ENCODE measurements at regions not wholly inside any gene's neighbourhood (a gene's known extent, or its start where the extent isn't known, plus 50 kb on each side); places are given as distances from the start of the nearest gene placed in this dataset.

DNA sequence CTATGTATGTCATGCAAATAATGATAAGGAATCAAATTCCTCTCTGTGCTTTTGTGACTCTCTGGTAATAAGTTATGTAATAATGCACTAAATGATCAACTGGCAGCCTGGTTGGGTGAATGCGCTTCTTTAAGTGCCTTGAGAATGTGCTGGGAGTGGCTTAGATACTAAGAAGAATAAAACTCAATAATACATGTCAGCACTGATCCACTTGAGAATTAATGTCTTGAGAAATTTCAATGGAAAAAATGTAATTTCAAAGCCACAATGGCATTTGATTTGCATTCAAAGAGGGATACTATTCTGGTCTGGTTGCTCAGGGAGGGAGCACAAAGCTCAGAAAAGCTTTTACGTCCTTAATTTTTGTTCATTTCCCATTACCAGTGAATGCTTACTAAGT, 137.7 kb upstream of the MMADHC start:
- no peak for TF ChIP-seq EZH2 (IDR thresholded peaks at IDR 0.05; ENCODE audit: borderline replicate concordance, low read length)
- TF ChIP-seq, protein P1, sequence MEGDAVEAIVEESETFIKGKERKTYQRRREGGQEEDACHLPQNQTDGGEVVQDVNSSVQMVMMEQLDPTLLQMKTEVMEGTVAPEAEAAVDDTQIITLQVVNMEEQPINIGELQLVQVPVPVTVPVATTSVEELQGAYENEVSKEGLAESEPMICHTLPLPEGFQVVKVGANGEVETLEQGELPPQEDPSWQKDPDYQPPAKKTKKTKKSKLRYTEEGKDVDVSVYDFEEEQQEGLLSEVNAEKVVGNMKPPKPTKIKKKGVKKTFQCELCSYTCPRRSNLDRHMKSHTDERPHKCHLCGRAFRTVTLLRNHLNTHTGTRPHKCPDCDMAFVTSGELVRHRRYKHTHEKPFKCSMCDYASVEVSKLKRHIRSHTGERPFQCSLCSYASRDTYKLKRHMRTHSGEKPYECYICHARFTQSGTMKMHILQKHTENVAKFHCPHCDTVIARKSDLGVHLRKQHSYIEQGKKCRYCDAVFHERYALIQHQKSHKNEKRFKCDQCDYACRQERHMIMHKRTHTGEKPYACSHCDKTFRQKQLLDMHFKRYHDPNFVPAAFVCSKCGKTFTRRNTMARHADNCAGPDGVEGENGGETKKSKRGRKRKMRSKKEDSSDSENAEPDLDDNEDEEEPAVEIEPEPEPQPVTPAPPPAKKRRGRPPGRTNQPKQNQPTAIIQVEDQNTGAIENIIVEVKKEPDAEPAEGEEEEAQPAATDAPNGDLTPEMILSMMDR (IDR thresholded peaks at IDR 0.05; ENCODE audit: low read length), result no peak
